SH-SY5Y (cell line): ENCODE measurements at regions not wholly inside any gene's neighbourhood (a gene's known extent, or its start where the extent isn't known, plus 50 kb on each side); places are given as distances from the start of the nearest gene placed in this dataset.

Source experiments
- GATA2 ChIP-seq: IDR thresholded peaks from 2 replicates; pipeline ENCODE4 v1.6.1; 2011; ENCODE audit warnings: mild to moderate bottlenecking, low read depth, low read length
- GATA3 ChIP-seq: IDR thresholded peaks from 2 replicates; pipeline ENCODE4 v1.6.1; 2011; ENCODE audit warnings: low read depth, mild to moderate bottlenecking, low read length, moderate library complexity

DNA sequence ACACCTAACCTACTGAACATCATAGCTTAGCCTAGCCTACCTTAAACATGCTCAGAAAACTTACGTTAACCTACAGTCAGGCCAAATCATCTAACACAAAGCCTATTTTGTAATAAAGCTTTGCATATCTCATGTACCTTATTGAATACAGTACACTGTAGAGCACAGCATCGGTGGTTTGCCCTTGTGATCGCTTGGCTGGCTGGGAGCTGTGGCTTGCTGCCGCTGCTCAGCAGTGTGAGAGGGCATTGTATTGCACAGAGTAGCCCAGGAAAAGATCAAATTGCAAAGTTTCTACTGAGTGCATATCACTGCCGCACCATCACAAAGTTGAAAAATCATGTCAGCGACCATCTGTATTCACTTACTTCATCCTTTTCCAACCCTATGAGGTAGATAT, 62.3 kb upstream of the NCK2 start:
- no peak for TF ChIP-seq GATA2
- no peak for TF ChIP-seq GATA3
